NCI-H345 treated with DMSO at 0.1 percent for 48 hours (cell line): ENCODE measurements at regions not wholly inside any gene's neighbourhood (a gene's known extent, or its start where the extent isn't known, plus 50 kb on each side); places are given as distances from the start of the nearest gene placed in this dataset.
"Not testable (repeated sequence)": the region's sequence is repeated elsewhere in the genome, so short reads cannot be mapped to it uniquely, and the experiment has no call there.

ENCODE experiments used
- DNase-seq: peaks from one replicate; lab custom pipeline; 2025; ENCODE audit not compliant: unreplicated experiment; lab: John Stamatoyannopoulos, UW

DNA sequence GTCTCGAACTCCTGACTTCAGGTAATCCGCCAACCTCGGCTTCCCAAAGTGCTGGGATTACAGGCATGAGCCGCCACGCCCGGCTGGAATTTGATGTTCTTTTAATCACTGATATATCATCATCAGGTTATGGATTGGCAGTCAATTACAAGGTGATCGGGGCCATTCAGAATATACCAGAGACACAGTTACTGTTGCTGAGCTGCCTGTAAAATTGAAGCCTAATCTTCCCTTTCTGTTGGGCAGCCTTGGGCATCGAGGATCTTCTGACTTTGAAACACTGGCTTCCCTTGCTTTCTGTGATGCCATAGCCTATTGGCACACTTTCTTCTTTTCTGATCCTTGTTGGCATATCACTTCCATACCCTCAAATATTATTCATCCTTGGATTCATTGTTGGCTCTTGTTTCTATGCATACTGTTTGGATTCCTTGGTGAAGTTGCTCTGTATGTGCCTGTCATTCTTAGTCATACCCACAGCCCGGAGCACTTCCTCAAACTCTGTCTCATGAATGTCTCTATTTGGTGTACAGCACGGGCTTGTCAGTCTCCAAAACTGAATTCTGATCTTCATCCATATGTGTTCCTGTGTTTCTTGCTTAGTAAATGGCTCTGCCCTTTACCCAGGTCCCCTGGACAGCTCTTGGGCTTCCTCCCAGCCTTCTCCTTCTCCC, 85.6 kb upstream of the CRYM start:
- not testable (repeated sequence) for DNase-seq

DNA sequence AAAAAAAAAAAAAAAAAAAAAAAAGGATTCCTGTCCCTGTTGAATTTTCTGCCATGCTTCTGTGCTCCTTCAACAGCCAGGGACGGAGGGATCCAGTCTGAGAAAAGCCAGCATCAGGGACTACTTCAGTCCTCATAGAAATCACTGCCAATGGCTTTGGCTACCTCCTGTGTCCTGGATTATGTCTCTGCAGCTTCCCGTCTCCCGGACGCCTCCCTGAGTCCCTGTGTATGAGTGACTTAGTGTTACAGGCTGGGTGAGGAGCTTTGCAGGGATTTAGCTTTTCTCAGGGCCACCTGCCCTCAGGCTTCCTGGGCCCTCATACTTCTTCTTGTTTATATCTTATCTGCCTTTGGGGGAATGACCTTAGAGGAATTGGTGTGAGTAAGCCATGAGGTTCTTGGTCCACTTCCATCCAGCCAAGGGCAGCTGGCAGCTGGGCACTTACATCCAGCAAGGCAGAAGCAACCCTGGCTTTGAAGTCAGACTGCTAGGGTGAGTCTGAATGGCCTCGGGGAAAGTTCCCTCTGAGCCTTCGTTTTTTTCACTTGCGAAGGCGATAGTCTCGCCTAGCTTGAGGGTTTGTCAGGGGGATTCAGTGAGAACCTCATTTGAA, 83.6 kb upstream of the CRYM start:
- DNase-seq: not testable (repeated sequence)

DNA sequence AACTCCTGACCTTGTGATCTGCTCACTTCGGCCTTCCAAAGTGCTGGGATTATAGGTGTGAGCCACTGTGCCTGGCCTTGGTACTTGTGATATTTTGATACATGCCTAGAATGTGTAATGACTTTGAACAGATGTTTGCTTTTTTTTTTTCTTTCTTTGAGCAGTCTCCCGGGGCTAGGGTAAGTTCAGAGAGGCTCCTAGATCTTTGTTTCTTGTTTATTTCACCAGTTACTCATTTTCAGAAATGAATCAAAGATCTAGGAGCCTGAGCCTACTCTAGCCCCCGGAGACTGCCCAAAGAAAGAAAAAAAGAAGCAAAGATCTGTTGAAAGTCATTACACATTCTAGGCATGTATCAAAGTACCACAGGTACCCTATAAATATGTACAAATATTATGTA, 83.0 kb upstream of the CRYM start:
- DNase-seq: not testable (repeated sequence)

DNA sequence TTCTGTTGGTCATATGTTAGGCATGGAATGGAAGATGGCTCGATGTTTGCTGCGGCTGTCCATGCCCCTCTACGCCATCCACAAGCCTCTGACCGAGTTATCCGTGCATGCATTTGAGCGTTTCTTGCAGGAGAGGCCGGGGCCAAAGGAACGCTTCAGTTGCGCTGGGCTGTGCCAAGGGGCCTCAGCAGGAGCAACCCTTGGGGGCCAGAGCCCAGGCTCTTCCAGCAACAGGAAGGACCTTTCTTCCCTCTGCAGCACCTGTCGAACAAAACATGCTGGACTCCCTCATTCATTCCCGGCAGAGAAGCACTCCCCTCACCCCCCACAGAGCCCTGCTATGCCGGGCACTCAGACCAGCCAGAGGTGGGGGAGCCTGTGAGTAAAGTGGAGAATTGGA, 81.4 kb upstream of the CRYM start:
- DNase-seq: not testable (repeated sequence)

DNA sequence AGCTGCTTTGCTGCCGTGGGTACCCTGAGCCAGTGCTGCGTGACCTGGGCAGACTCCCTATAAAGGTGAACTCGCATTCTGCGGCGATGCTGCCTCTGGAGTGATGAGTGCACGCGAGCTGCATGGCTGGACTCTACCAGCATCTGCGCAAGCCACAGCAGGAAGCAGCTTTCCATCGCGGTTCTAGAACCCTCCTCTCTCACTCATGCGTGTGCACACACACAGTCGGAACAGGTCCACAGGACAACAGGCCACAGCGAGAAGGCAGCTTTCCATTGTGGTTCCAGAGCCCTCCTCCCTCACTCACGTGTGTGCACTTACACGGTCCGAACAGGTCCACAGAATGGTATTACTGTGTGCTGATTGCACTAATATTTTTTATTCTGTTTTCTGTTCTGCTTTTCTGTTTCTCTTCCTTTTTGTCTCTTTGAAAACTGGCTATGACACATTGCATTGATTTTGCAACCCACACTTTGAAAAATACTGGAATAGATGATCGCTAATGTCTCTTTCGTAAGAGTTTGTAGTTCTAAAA, 80.2 kb upstream of the CRYM start:
- not testable (repeated sequence) for DNase-seq

DNA sequence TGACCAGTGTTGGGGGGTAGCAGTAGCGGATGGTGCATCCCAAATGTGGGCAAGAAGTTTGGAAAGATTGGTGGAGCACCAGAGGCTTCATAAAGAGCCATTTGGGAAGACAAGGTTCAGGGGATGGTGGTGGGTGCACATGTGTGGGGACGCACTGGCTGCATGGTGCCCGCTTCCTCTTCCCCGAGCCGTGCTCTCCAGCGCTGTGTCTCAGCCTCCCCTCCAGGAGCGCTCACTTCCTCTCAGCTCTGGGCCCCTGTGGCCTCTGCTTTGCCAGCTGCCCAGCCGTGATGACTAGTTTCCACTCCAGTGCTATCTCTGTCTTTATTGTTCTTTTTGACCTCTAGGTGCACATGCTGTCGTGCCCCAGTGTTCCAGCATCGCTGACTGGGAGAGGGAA, 78.2 kb upstream of the CRYM start:
- DNase-seq: not testable (repeated sequence)

DNA sequence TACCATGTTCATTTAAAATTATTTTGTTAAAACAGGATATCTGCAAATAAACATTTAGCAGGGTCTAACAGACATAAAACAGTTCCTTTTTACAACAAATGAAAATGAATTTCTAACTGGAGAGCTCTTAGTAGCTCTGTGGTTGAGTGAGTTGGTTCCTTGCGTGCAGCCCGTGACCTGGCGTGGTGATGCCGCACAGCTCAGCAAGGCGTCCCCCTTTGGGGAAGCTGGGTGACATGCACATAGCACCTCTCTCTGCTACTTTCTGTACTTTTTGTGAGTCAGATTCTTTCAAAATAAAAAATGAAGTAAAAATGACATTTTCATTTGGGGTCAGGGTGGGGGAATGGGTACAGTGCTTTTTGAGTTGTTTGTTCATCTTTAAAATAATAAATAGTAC, 73.3 kb upstream of the CRYM start:
- DNase-seq: not testable (repeated sequence)

DNA sequence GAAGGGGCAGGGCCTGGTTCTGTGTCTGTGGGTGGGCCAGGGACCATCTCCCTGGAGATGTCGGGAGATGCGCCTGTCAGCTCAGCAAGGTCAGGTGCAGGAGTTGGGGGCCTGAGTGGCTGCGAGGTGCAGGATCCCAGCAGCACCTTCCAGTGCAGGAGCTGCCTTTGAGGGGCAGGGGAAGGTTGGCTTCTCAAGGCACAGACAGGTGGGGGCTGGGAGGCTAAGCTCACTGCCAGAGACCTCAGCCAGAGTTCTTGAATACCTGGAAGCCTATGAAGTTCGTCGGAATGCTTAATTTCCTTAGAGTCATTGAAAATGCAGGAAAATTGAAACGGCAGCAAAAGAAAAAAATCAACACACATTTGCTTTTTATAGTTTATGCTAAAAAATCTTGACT, 72.8 kb upstream of the CRYM start:
- not testable (repeated sequence) for DNase-seq

DNA sequence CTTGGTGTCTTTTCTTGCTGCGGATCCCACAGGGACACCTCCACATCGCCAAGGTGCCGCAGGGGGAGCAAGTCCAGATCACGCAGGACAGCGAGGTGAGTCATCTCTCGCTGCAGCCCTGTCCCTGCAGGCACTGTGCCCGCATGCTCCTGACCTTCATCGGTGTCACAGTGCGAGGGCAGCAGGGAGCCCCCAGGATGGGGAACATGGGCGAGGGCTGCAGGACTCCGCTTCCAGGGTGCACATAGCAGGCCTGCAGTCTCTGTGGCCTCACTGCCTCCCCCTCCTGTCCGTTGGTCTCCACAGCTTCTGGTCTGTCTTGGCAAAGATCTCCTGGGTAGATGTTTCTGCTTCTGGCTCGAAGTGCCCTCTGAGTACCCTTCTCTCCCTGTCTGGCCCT, 71.2 kb upstream of the CRYM start:
- DNase-seq: not testable (repeated sequence)

DNA sequence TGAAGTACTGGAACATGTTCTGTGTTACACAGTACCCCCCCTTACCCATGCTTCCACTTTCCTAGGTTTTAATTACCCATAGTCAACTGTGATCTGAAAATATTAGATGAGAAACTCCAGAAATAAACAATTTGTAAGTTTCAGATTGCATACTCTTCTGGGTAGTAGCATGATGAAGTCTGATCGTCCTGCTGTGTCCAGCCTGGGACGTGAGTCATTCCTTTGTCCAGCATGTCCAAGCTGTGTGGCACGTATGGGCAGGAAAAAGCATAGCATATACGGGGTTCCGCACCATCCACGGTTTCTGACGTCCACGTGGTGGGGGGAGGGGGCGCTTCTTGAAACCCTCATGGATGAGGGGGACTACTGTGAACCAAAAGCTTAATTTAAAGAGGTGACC, 70.7 kb upstream of the CRYM start:
- not testable (repeated sequence) for DNase-seq

DNA sequence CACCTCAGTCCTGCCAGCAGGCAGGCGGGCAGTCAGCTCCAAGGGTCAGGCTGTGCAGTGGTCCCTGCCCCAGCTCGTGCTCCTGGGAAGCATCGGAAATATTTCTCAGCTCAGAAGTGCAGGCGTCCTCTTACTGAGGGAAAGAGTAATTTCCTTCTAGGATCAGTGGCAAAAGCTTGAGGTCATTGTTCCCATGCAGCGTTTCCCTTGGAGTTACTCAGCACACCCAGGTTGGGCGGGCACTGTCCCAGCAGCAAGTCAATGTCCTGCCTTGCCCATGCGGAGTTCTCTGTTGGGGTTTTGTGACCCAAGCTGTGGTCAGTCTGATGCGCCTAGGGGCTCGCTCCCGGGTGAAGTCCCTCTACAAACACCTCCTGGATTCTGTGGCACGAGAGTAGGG, 69.4 kb upstream of the CRYM start:
- DNase-seq: not testable (repeated sequence)

DNA sequence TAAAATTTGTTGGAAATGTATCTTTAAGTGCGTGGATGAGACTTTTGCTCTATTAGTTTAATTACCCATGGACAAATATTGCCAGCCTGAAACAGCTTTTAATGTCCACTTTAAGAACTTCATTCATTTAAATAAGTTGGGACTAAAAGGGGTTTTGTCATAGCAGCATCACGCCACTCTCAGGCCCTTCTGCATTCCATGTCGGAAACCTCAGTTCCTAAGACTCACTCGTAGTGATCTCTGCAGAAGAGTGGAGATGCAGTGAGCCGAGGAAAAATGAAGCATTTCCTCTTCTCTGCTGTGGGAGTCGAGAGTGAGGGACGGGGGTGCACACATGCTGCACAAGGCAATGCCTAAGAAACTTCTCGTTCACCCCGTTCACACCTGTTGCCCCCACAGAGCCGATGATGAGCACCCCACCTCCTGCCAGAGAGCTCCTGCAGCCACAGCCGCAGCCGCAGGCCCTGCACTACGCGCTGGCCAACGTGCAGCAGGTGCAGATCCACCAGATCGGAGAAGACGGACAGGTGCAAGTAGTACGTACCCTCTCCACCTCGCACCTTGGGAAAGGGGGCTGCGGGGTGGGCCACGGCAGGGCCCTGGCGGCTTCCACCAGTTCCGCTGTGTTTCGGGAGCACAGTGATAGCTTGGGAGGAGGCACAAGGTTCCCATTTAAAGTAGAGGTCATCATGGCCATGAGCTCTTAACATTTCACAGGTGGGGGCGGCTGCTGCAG, 68.8 kb upstream of the CRYM start:
- not testable (repeated sequence) for DNase-seq

DNA sequence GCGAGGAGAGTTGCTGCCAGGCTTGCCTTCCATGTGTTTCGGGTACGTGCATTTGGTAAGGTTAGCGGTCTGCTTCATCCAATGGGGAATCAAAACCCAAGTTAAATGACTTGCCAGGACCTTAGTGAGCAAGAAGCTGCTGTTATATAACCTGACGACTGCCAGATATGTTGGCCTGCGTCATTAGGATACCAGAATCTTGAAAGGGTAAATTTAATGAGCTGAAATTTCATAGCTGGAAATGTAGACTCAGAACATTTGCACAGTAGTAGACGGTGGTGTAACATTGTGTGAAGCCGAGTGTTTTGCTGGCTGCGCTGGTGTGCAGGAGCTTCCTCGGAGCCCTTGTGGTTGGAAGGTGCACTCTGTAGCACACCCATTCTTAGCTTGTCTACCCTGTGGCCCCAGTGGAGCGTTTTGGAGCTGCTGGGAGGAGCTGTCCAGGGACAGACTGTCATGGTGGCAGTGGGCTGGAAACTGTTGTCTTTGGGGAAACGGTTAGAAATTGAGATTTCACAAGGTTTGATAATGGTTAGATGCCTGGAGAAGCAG, 66.3 kb upstream of the CRYM start:
- not testable (repeated sequence) for DNase-seq

DNA sequence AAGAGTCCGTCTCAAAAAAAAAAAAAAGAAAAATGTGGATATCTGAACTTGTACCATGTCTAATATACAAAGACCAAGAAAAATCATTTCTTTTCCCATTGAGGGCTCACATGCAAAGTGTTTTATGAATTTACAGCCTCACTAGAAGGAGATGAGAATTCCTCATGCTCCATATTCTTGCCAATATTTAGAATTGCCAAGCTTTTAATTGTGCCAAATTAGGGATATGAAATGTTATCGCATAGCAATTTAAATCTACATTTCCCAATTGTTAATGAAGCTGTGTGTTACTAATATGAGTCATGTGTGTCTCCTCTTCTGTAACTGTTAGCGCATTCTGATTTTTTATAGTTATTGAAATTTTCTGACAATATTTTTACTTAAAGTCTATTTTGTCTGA, 63.0 kb upstream of the CRYM start:
- no peak for DNase-seq

DNA sequence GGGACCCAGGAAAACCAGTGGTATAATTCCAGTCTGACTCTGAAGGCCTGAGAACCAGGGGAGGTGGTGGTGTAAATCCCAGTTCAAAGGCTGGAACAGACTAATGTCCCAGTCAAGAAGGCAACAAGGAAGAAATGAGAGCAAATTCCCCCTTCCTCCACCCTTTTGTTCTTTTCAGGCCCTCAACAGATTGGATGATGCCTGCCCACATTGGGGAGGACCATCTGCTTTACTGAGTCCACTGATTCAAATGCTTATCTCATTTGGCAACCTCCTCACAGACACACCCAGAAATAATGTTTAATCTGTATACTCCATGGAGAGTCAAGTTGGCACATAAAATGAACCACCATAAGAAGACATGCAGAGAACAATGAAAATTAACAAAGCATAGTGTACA, 61.9 kb upstream of the CRYM start:
- DNase-seq: no peak

DNA sequence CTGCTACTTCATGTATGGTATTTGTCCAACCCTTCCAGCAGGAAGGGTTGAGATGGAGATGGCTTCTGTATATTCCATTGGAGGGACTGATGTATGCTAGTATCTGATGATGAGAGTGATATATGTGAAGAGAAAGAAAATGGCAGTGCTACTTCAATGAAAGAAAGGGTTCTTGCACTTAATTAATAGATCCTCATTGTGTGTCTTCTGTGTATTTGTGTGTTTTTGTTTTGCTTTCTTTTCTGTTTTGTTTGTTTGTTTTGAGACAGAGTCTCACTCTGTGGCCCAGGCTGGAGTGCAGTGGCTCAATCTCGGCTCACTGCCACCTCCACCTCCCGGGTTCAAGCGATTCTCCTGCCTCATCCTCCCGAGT, 61.2 kb upstream of the CRYM start:
- DNase-seq: no peak

DNA sequence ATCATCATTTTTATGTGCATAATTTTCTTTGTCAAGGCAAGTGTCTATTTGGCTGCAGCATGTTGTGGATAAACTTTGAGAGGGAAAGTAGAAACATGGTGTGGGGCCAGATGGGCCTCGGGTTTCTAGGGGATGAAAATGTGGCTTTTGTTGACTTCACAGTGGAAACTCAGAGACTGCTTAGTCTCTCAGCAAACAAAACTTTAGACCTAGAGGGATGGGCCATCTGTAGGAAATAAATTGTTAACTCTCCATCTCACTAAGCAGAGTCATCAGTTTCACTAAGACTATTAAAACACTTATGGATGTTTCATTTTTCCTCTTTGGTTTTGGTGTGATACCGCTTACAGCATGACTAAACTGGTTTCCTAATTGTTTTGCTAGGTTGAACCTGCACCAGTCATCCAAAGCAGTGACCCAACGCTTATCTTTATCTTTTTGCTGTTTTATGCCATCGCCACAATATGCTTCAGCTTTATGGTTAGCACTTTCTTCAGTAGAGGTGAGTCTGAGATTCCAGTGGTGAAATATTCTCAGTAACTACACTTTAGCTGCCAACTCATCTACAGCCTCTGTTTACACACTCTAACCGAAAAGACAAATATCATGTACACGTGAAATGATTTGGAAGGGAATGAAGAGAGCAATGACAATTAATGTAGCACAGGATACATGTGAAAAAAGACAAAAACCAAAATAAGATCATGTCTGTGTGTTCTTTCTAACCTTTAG, 60.6 kb upstream of the CRYM start:
- DNase-seq: no peak

DNA sequence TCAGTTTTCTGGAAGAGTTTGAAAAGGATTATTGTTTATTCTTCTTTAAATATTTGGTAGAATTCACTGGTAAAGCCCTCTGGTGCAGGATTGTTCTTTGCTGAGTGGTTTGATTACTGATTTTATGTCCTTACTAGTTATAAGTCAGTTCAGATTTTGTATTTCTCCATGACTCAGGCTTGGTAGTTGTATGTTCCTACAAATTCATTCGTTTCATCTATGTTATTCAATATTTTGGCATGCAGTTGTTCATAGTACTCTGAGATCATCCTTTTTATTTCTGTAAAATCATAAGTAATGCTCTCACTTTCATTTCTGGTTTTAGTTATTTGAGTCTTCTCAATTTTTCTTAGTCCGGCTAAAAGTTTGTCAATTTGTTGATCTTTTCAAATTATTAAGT, 58.1 kb upstream of the CRYM start:
- no peak for DNase-seq

DNA sequence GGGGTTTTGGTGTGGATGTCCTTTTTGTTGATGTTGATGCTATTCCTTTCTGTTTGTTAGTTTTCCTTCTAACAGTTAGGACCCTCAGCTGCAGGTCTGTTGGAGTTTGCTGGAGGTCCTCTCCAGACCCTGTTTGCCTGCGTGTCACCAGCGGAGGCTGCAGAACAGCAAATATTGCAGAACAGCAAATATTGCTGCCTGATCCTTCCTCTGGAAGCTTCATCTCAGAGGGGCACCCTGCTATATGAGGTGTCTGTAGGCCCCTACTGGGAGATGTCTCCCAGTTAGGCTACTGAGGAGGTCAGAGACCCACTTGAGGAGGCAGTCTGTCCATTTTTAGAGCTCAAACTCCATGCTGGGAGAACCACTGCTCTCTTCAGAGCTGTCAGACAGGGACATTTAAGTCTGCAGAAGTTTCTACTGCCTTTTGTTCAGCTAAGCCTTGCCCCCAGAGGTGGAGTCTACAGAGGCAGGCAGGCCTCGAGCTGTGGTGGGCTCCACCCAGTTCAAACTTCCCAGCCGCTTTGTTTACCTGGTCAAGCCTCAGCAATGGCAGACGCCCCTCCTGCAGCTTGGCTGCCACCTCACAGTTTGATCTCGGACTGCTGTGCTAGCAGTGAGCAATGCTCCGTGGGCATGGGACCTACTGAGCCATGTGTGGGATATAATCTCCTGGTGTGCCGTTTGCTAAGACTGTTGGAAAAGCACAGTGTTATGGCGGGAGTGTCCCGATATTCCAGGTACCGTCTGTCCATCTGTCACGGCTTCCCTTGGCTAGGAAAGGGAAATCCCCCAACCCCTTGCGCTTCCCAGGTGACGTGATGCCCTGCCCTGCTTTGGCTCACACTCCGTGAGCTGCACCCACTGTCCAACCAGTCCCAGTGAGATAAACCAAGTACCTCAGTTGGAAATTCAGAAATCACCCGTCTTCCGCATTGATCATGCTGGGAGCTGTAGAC, 56.4 kb upstream of the CRYM start:
- DNase-seq: not testable (repeated sequence)

DNA sequence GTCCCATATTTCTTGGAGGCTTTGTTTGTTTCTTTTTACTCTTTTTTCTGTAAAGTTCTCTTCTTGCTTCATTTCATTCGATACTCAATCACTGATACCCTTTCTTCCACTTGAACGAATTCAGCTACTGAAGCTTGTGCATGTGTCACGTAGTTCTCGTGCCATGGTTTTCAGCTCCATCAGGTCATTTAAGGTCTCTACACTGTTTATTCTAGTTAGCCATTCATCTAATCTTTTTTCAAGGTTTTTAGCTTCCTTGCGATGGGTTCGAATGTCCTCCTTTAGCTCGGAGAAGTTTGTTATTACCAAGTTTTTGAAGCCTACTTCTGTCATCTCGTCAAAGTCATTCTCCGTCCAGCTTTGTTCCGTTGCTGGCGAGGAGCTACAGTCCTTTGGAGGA, 55.6 kb upstream of the CRYM start:
- DNase-seq: not testable (repeated sequence)
